ENCODE measurements at regions not wholly inside any gene's neighbourhood (a gene's known extent, or its start where the extent isn't known, plus 50 kb on each side); places are given as distances from the start of the nearest gene placed in this dataset.

GRCh38 chr13:77457966-77458365 is 77.5 kb upstream of the SCEL start:
- Histone ChIP-seq H2AFZ (ENCODE audit: low read depth) (no peak overlapping the region; the same call in 1 of the 2 replicates), H3K4me3 (ENCODE audit: low read depth in 2 of 2, low read length in 1 of 2) (no peak overlapping the region), H3K9ac (no peak overlapping the region), H3K27ac (ENCODE audit: low read depth in 2 of 2, low read length in 1 of 2) (no peak overlapping the region), H3K9me3 (no peaks in the 10 kb centered on the region), H3K9me2 (no peaks in the 10 kb centered on the region), H3F3A (replicated peaks; ENCODE audit: insufficient read depth) (no peaks in the 10 kb centered on the region), H3K36me3 (replicated peaks in 1 of 2; ENCODE audit: control insufficient read depth in 1 of 2, insufficient read depth in 2 of 2, low read length in 1 of 2) (no peaks in the 10 kb centered on the region), H4K20me1 (ENCODE audit: insufficient read depth) (no peaks in the 10 kb centered on the region), H3K4me2 (no peak overlapping the region), H3K4me1 (ENCODE audit: control insufficient read depth in 1 of 2, insufficient read depth in 2 of 2, low read depth in 1 of 2, low read length in 1 of 2) (no peaks in the 10 kb centered on the region; a peak in 1 of 4 replicates), H3K79me2 (ENCODE audit: insufficient read depth) (no peaks in the 10 kb centered on the region), H3K27me3 (ENCODE audit: insufficient read depth) (no peaks in the 10 kb centered on the region)
- WGBS (ENCODE audit: low lambda C conversion rate), result 31% methylated on average over 3 of the region's 3 CpGs
- TF ChIP-seq GABPA (IDR thresholded peaks at IDR 0.05; ENCODE audit: low read depth), result no peak
- no peak for TF ChIP-seq RCOR1 (IDR thresholded peaks at IDR 0.05; ENCODE audit: low read length)
- TF ChIP-seq RXRA (IDR thresholded peaks at IDR 0.05; ENCODE audit: borderline replicate concordance, low read depth), result no peak
- no peak for TF ChIP-seq FOXM1 (IDR thresholded peaks at IDR 0.05; ENCODE audit: low read depth)
- TF ChIP-seq TEAD4 (IDR thresholded peaks at IDR 0.05; ENCODE audit: borderline replicate concordance, insufficient read depth), result no peak
- no peak for TF ChIP-seq ELF1 (IDR thresholded peaks at IDR 0.05)
- POLR2A ChIA-PET, result no interaction called here
- CTCF ChIA-PET, result interaction anchor here (0.6 to 1.6 kb wide), 4 partner anchors 21 to 465 kb away, joined by 3 read pairs; no protein-coding TSS in a partner anchor
- no peak for DNase-seq

GRCh38 chr13:77456271-77456670 is 79.2 kb upstream of the SCEL start:
- CTCF ChIA-PET, result no interaction called here

More at GRCh38 chr13:77456271-77456670, 79.2 kb upstream of the SCEL start:
- Histone ChIP-seq H4K20me1 (ENCODE audit: insufficient read depth) (no peaks in the 10 kb centered on the region), H3K4me3 (ENCODE audit: low read depth in 2 of 2, low read length in 1 of 2) (no peak overlapping the region), H3K27me3 (ENCODE audit: insufficient read depth) (no peaks in the 10 kb centered on the region), H2AFZ (ENCODE audit: low read depth) (no peak overlapping the region), H3F3A (replicated peaks; ENCODE audit: insufficient read depth) (no peaks in the 10 kb centered on the region), H3K9ac (no peak overlapping the region), H3K27ac (ENCODE audit: low read depth in 2 of 2, low read length in 1 of 2) (no peak overlapping the region), H3K79me2 (ENCODE audit: insufficient read depth) (no peaks in the 10 kb centered on the region), H3K9me3 (no peaks in the 10 kb centered on the region), H3K4me2 (no peak overlapping the region), H3K9me2 (no peaks in the 10 kb centered on the region), H3K36me3 (replicated peaks in 1 of 2; ENCODE audit: control insufficient read depth in 1 of 2, insufficient read depth in 2 of 2, low read length in 1 of 2) (no peaks in the 10 kb centered on the region), H3K4me1 (ENCODE audit: control insufficient read depth in 1 of 2, insufficient read depth in 2 of 2, low read depth in 1 of 2, low read length in 1 of 2) (no peaks in the 10 kb centered on the region; a peak in 1 of 4 replicates)
- DNase-seq, result no peak
- TF ChIP-seq CHD2 (IDR thresholded peaks at IDR 0.05; ENCODE audit: low read length, partially characterized antibody) (no peak), ELF1 (IDR thresholded peaks at IDR 0.05) (no peak), FOSL2 (IDR thresholded peaks at IDR 0.05; ENCODE audit: borderline replicate concordance, low read depth) (no peak), FOXM1 (IDR thresholded peaks at IDR 0.05; ENCODE audit: low read depth) (no peak), USF2 (IDR thresholded peaks at IDR 0.05; ENCODE audit: borderline replicate concordance, low read depth, low read length) (no peak), JUND (IDR thresholded peaks at IDR 0.05) (no peak), NRF1 (IDR thresholded peaks at IDR 0.05; ENCODE audit: low read depth, low read length) (no peak), EZH2phosphoT487 (IDR thresholded peaks at IDR 0.05; ENCODE audit: borderline replicate concordance, low read depth) (no peak), MEF2A (IDR thresholded peaks at IDR 0.05; ENCODE audit: borderline replicate concordance, low read depth) (no peak), RCOR1 (IDR thresholded peaks at IDR 0.05; ENCODE audit: low read length) (no peak), REST (IDR thresholded peaks at IDR 0.05; ENCODE audit: low read depth, low read length) (no peak), RAD21 (IDR thresholded peaks at IDR 0.05; ENCODE audit: low read length) (no peak), TCF12 (IDR thresholded peaks at IDR 0.05) (no peak), MXI1 (IDR thresholded peaks at IDR 0.05; ENCODE audit: low read depth, low read length) (no peak), YY1 (IDR thresholded peaks at IDR 0.05; ENCODE audit: low read depth) (no peak), EP300 (IDR thresholded peaks at IDR 0.05; ENCODE audit: borderline replicate concordance in 1 of 2, low read depth in 1 of 2, low read length in 1 of 2) (no peak)
- TF ChIP-seq, protein P1, sequence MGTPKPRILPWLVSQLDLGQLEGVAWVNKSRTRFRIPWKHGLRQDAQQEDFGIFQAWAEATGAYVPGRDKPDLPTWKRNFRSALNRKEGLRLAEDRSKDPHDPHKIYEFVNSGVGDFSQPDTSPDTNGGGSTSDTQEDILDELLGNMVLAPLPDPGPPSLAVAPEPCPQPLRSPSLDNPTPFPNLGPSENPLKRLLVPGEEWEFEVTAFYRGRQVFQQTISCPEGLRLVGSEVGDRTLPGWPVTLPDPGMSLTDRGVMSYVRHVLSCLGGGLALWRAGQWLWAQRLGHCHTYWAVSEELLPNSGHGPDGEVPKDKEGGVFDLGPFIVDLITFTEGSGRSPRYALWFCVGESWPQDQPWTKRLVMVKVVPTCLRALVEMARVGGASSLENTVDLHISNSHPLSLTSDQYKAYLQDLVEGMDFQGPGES (IDR thresholded peaks at IDR 0.05; ENCODE audit: low read depth, low read length), result no peak
- TF ChIP-seq, protein P2, sequence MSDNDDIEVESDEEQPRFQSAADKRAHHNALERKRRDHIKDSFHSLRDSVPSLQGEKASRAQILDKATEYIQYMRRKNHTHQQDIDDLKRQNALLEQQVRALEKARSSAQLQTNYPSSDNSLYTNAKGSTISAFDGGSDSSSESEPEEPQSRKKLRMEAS (IDR thresholded peaks at IDR 0.05; ENCODE audit: low read depth), result no peak
- TF ChIP-seq, protein P3, sequence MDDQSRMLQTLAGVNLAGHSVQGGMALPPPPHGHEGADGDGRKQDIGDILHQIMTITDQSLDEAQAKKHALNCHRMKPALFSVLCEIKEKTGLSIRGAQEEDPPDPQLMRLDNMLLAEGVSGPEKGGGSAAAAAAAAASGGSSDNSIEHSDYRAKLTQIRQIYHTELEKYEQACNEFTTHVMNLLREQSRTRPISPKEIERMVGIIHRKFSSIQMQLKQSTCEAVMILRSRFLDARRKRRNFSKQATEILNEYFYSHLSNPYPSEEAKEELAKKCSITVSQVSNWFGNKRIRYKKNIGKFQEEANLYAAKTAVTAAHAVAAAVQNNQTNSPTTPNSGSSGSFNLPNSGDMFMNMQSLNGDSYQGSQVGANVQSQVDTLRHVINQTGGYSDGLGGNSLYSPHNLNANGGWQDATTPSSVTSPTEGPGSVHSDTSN (IDR thresholded peaks at IDR 0.05), result no peak
- 7% methylated on average over 1 of the region's 1 CpG for WGBS (ENCODE audit: low lambda C conversion rate)
- POLR2A ChIA-PET, result no interaction called here
